Glutamatergic neuron (in vitro differentiated cells): ENCODE measurements at regions not wholly inside any gene's neighbourhood (a gene's known extent, or its start where the extent isn't known, plus 50 kb on each side); places are given as distances from the start of the nearest gene placed in this dataset.

Experiments used
- DNase-seq: peaks from one replicate; pipeline ENCODE4 v3.0.0; 2022
- H3K27ac Mint-ChIP-seq: one replicate; pipeline ENCODE4 v1.8.0; 2020; ENCODE audit warnings: mild to moderate bottlenecking, mixed read lengths, inconsistent platforms; ENCODE audit not compliant: unreplicated experiment
- H3K27me3 Mint-ChIP-seq: one replicate; pipeline ENCODE4 v1.8.0; 2020; ENCODE audit warnings: mild to moderate bottlenecking, moderate library complexity, mixed read lengths, inconsistent platforms; ENCODE audit not compliant: unreplicated experiment
- H3K36me3 Mint-ChIP-seq: one replicate; pipeline ENCODE4 v1.8.0; 2020; ENCODE audit warnings: mild to moderate bottlenecking, mixed read lengths, inconsistent platforms; ENCODE audit not compliant: unreplicated experiment
- H3K4me1 Mint-ChIP-seq: one replicate; pipeline ENCODE4 v1.8.0; 2020; ENCODE audit warnings: mild to moderate bottlenecking, low read depth, mixed read lengths, inconsistent platforms; ENCODE audit not compliant: unreplicated experiment
- H3K4me3 Mint-ChIP-seq: one replicate; pipeline ENCODE4 v1.8.0; 2020; ENCODE audit warnings: mild to moderate bottlenecking, mixed read lengths, inconsistent platforms; ENCODE audit not compliant: unreplicated experiment
- H3K9me3 Mint-ChIP-seq: one replicate; pipeline ENCODE4 v1.8.0; 2020; ENCODE audit warnings: mild to moderate bottlenecking, moderate library complexity, mixed read lengths, inconsistent platforms; ENCODE audit not compliant: unreplicated experiment
- TF ChIP-seq, protein P1 (sequence below): fragments of 200-600 bp; sonication (generic); IDR thresholded peaks from one replicate; pipeline ENCODE4 v1.5.0; 2021; ENCODE audit not compliant: partially characterized antibody, unreplicated experiment

DNA sequence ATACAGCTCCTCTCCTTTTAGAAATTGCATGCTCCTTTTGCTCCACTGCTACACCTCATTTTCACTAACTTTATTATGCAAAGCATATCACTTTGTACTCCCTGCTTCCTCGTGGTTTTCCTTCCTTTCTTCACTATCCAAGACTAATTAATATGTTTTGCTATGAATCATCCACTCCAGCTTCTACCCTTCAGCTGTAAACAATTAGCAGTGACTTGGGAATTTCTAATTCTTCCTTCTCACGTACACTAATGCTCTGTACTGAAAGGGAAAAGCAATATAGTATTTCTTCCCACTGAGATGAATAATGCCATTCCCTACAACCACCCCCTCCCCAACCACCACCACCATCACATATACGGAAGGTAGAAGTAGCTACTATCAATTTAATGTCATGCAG, 1917.0 kb downstream of the MRPL39 start:
- H3K4me1 Mint-ChIP-seq, result peaks cover 5% of the 10 kb centered on the region
- H3K9me3 Mint-ChIP-seq, result no peaks in the 10 kb centered on the region
- no peaks in the 10 kb centered on the region for H3K36me3 Mint-ChIP-seq
- no peaks in the 10 kb centered on the region for H3K27me3 Mint-ChIP-seq
- DNase-seq, result no peak
- H3K4me3 Mint-ChIP-seq, result no peak overlapping the region
- TF ChIP-seq, protein P1, sequence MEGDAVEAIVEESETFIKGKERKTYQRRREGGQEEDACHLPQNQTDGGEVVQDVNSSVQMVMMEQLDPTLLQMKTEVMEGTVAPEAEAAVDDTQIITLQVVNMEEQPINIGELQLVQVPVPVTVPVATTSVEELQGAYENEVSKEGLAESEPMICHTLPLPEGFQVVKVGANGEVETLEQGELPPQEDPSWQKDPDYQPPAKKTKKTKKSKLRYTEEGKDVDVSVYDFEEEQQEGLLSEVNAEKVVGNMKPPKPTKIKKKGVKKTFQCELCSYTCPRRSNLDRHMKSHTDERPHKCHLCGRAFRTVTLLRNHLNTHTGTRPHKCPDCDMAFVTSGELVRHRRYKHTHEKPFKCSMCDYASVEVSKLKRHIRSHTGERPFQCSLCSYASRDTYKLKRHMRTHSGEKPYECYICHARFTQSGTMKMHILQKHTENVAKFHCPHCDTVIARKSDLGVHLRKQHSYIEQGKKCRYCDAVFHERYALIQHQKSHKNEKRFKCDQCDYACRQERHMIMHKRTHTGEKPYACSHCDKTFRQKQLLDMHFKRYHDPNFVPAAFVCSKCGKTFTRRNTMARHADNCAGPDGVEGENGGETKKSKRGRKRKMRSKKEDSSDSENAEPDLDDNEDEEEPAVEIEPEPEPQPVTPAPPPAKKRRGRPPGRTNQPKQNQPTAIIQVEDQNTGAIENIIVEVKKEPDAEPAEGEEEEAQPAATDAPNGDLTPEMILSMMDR, result no peak
- no peak overlapping the region for H3K27ac Mint-ChIP-seq

DNA sequence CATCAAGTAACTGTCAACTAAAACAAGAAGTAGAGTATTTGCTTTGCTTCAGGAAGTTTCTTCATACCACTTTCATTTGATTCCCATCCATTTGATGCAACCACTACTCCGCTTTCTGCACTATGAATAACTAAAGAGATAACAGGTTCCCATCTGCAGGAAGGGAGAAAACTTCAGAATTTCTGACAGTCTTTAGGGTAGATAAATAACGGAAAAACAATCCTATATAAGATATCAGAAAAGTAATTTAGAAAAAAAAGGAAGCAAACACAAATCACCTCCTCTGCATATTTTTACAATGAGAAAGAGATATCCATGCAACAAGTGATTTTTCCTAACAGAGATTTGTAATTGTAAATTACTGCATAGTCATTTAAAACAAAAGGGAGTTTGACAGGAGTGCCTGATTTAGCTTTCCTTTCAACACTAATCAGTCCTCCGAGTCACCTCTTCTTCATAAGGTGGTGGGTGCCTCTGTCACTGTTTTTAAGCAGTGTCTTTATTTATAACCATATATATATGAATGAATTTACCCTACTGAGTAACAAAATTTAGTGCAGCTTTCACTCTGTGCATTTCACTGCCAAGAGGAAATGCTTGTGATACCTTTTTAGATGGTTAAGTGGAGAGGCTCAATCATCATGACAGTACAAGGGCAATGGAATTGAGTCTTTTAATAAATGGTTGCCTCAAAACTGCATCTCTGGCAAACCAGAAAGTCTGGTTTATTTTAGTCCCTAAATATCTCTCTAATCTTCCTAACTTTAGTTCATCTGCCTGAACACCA, 1920.4 kb downstream of the MRPL39 start:
- H3K9me3 Mint-ChIP-seq, result no peaks in the 10 kb centered on the region

DNA sequence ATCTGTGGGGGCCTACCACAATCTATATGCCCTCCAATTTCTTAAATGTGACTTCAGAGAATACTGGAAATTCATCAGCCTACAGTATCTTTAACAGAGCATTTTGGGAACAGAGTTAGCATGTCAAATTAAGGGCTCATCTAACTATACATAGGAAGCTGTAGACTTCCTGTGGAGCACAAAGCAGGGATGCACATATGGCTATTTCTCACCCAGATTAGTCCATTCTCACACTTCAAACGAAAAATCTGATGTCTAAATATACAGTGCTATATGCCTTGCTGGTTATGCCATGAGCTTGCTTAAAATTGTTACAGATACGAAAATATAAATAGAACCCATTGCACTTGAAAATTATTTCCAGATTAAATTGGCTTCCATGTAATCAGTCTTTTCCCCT, 1922.8 kb downstream of the MRPL39 start:
- no peaks in the 10 kb centered on the region for H3K9me3 Mint-ChIP-seq
- TF ChIP-seq, protein P1, result no peak
- no peaks in the 10 kb centered on the region for H3K36me3 Mint-ChIP-seq
- H3K4me1 Mint-ChIP-seq, result peaks cover 4% of the 10 kb centered on the region
- H3K4me3 Mint-ChIP-seq, result no peak overlapping the region
- H3K27ac Mint-ChIP-seq, result no peak overlapping the region
- no peak for DNase-seq
- H3K27me3 Mint-ChIP-seq, result peaks cover 2% of the 10 kb centered on the region

More for the DNA sequence above, 1920.4 kb downstream of the MRPL39 start:
- no peak for DNase-seq
- Mint-ChIP-seq H3K27me3 (peaks cover 2% of the 10 kb centered on the region), H3K4me1 (peaks cover 3% of the 10 kb centered on the region), H3K4me3 (no peak overlapping the region), H3K27ac (no peak overlapping the region), H3K36me3 (no peaks in the 10 kb centered on the region)
- TF ChIP-seq, protein P1, result no peak

DNA sequence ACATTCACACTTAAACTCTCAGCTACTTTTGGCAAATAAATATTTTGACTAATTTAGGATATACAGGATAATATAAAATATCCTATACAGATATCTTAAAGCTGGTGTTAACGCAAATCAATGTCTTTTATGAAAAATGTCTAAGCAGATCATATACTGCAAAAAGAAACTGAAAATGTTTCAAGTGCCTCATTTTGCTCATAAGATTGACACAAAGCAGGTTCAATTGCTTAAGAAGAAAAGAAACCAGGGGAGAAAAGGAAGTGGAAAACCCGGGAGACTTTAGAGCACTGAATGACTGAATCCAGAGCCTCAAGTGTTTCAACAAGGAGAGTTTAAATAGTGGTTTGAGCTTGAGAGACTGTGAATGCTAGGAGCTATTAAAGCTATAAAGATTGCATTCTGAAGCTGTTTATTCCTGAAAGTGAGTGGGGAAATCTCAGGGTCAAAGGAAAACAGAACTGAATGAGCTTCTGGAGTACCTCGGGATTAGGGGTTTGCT, 1943.0 kb downstream of the MRPL39 start:
- Mint-ChIP-seq H3K4me3 (no peak overlapping the region), H3K27ac (no peak overlapping the region)
- TF ChIP-seq, protein P1, result no peak

DNA sequence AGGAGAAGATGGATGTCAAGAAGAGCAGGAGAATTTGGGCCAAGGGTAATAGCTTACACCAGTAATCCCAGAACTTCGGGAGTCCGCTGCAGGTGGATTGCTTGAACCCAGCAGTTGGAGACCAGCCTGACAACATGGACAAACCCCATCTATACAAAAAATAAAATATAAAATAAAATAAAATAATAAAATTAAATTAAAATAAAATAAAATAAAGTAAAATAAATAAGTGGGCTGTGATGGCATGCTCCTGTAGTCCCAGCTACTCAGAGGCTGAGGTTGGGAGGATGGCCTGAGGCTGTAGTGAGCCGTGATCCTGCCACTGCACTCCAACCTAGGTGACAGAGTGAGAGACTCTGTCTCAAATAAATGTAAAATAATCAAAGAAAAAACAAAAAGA, 1946.7 kb downstream of the MRPL39 start:
- Mint-ChIP-seq H3K9me3 (no peaks in the 10 kb centered on the region), H3K36me3 (no peaks in the 10 kb centered on the region), H3K4me3 (no peak overlapping the region), H3K27me3 (no peaks in the 10 kb centered on the region), H3K4me1 (no peaks in the 10 kb centered on the region), H3K27ac (no peak overlapping the region)
- TF ChIP-seq, protein P1, result no peak
- no peak for DNase-seq

More for the DNA sequence above, 1943.0 kb downstream of the MRPL39 start:
- H3K27me3 Mint-ChIP-seq, result no peaks in the 10 kb centered on the region
- DNase-seq, result no peak
- no peaks in the 10 kb centered on the region for H3K4me1 Mint-ChIP-seq
- no peaks in the 10 kb centered on the region for H3K9me3 Mint-ChIP-seq
- no peaks in the 10 kb centered on the region for H3K36me3 Mint-ChIP-seq
